ENCODE measurements at regions not wholly inside any gene's neighbourhood (a gene's known extent, or its start where the extent isn't known, plus 50 kb on each side); places are given as distances from the start of the nearest gene placed in this dataset.

GRCh38 chr11:91700854-91701253, 523.8 kb upstream of the FAT3 start:
- POLR2A ChIA-PET = no interaction called here
- dilution Hi-C loops (cut with MboI; ENCODE audit: extremely low pct_ligation_motif_present, low sequenced_read_pairs) = no loop called here
- intact Hi-C loops (cut with micrococcal nuclease) = no loop called here
- no peak for FAIRE-seq
- no peak overlapping the region for H3K4me3 ChIP-seq (replicated peaks in 1 of 3; ENCODE audit: insufficient read depth in 1 of 3, low read depth in 1 of 3, low read length in 3 of 3)
- BruUV-seq (replicated peaks) = no TSS peak
- H3K79me2 ChIP-seq (ENCODE audit: control insufficient read depth, insufficient read depth, low read length) = no peaks in the 10 kb centered on the region
- no peaks in the 10 kb centered on the region for H3K27me3 ChIP-seq (ENCODE audit: control insufficient read depth in 2 of 2, insufficient read depth in 2 of 2, low read length in 2 of 2)
- H2AFZ ChIP-seq (ENCODE audit: low read depth, low read length) = no peak overlapping the region
- H3K9ac ChIP-seq (replicated peaks; ENCODE audit: extremely low read depth, insufficient read depth, low read length) = no peak overlapping the region
- CTCF ChIA-PET = no interaction called here
- H3K4me2 ChIP-seq (ENCODE audit: insufficient read depth, low read length) = no peak overlapping the region
- no peak overlapping the region for H3K27ac ChIP-seq (ENCODE audit: insufficient read depth, low read depth, low read length)
- no peak for TF ChIP-seq JUN (IDR thresholded peaks at IDR 0.05; ENCODE audit: borderline replicate concordance, insufficient read depth, insufficient read length, low read depth)
- TF ChIP-seq POLR2AphosphoS5 (IDR thresholded peaks at IDR 0.05; ENCODE audit: insufficient read depth, low read depth, low read length) = no peak
- TF ChIP-seq, protein P1, sequence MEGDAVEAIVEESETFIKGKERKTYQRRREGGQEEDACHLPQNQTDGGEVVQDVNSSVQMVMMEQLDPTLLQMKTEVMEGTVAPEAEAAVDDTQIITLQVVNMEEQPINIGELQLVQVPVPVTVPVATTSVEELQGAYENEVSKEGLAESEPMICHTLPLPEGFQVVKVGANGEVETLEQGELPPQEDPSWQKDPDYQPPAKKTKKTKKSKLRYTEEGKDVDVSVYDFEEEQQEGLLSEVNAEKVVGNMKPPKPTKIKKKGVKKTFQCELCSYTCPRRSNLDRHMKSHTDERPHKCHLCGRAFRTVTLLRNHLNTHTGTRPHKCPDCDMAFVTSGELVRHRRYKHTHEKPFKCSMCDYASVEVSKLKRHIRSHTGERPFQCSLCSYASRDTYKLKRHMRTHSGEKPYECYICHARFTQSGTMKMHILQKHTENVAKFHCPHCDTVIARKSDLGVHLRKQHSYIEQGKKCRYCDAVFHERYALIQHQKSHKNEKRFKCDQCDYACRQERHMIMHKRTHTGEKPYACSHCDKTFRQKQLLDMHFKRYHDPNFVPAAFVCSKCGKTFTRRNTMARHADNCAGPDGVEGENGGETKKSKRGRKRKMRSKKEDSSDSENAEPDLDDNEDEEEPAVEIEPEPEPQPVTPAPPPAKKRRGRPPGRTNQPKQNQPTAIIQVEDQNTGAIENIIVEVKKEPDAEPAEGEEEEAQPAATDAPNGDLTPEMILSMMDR (IDR thresholded peaks at IDR 0.05; ENCODE audit: extremely low read depth in 1 of 2, insufficient read depth in 1 of 2, low read depth in 1 of 2, low read length in 2 of 2) = no peak
- TF ChIP-seq MYC (IDR thresholded peaks at IDR 0.05; ENCODE audit: low read depth, low read length) = no peak
- TF ChIP-seq FOS (IDR thresholded peaks at IDR 0.05; ENCODE audit: borderline replicate concordance, insufficient read depth, low read length) = no peak
- TF ChIP-seq GATA2 (IDR thresholded peaks at IDR 0.05; ENCODE audit: insufficient read depth, insufficient read length, low read depth, low read length) = no peak
- TF ChIP-seq, protein P2, sequence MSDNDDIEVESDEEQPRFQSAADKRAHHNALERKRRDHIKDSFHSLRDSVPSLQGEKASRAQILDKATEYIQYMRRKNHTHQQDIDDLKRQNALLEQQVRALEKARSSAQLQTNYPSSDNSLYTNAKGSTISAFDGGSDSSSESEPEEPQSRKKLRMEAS (IDR thresholded peaks at IDR 0.05; ENCODE audit: insufficient read depth, insufficient read length) = no peak
- TF ChIP-seq EZH2 (IDR thresholded peaks at IDR 0.05; ENCODE audit: borderline replicate concordance, low read depth, low read length, severe bottlenecking) = no peak
- TF ChIP-seq POLR2A (IDR thresholded peaks at IDR 0.05; ENCODE audit: low read depth, low read length) = no peak
- no peaks in the 10 kb centered on the region for H3K9me3 ChIP-seq (replicated peaks; ENCODE audit: control insufficient read depth, insufficient read depth, low read length)
- H3K36me3 ChIP-seq (ENCODE audit: control insufficient read depth in 2 of 2, extremely low read depth in 1 of 2, insufficient read depth in 2 of 2, low read length in 2 of 2) = no peaks in the 10 kb centered on the region
- no peaks in the 10 kb centered on the region for H3K9me1 ChIP-seq (replicated peaks; ENCODE audit: control insufficient read depth, extremely low read depth, insufficient read depth, low read length)
- no peak for DNase-seq (ENCODE audit: low read depth, low spot score)
- no peaks in the 10 kb centered on the region for H3K4me1 ChIP-seq (ENCODE audit: control insufficient read depth, extremely low read depth, insufficient read depth, low read length)
- H4K20me1 ChIP-seq (replicated peaks; ENCODE audit: control insufficient read depth, extremely low read depth, insufficient read depth, low read length) = no peaks in the 10 kb centered on the region

Data from endothelial cell of umbilical vein (primary cell).